ENCODE measurements at regions not wholly inside any gene's neighbourhood (a gene's known extent, or its start where the extent isn't known, plus 50 kb on each side); places are given as distances from the start of the nearest gene placed in this dataset.

DNA sequence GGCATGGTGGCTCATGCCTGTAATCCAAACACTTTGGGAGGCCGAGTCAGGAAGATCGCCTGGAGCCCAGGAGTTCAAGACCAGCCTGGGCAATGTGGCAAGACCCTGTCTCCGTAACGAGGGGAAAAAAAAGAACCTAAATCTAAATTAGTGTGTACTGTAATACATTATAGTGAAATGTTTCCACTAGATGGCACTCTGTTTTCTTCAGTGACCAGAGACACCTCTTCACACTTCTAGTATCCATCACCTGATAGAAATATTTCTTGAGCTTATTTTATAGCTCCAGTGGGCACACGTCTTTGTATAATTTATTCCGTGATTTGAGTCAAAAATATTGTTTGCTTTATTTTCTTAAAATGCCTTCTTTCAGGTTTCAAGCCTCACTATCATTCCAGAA, 600.9 kb upstream of the DIPK2B start:
- TF ChIP-seq CTCF (IDR thresholded peaks at IDR 0.05) (peak in 3 of 6 experiments; percentile 17 to 39 (median 35)), POLR2A (IDR thresholded peaks at IDR 0.05) (no peak)

All from thyroid gland (tissue), 4 donors.